IMR-90 (cell line): ENCODE measurements at regions not wholly inside any gene's neighbourhood (a gene's known extent, or its start where the extent isn't known, plus 50 kb on each side); places are given as distances from the start of the nearest gene placed in this dataset.

Experiments used
- ATAC-seq: fragments of 200-7000 bp; cut with Tn5 transposase; 2 replicates; pipeline ENCODE4 v1.9.1; 2020; ENCODE audit warnings: low read depth, mild to moderate bottlenecking, moderate library complexity
- BruUV-seq: library from RNA; stranded (reverse); fragments of 400-500 nt; replicated peaks from 2 replicates; lab custom pipeline; 2021; lab: Mats Ljungman, UMichigan
- CTCF ChIA-PET: fragments of 300-600 bp; formaldehyde crosslinking; extraction: SDS; loops from one replicate; lab custom pipeline; 2021; ENCODE audit warnings: antibody characterized with exemption; lab: Yijun Ruan, JAX
- POLR2A ChIA-PET: fragments of 300-600 bp; sonication (Branson Sonifier 250); formaldehyde crosslinking; loops from one replicate; lab custom pipeline; 2022; ENCODE audit warnings: antibody characterized with exemption; ENCODE audit not compliant: unreplicated experiment; lab: Charles Lee
- DNase-seq: peaks from one replicate; pipeline ENCODE4 v3.0.0; 2013
- H2AFZ ChIP-seq: replicated peaks from 2 replicates; pipeline ENCODE3; 2013; ENCODE audit warnings: low read length, mild to moderate bottlenecking; ENCODE audit not compliant: poor library complexity
- H2AK5ac ChIP-seq: 2 replicates; pipeline ENCODE4 v1.6.1; 2013; ENCODE audit warnings: low read depth, low read length, inconsistent platforms
- H2AK9ac ChIP-seq: replicated peaks from 2 replicates; pipeline ENCODE3; 2013; ENCODE audit warnings: mild to moderate bottlenecking, low read depth, low read length, moderate library complexity; ENCODE audit not compliant: poor library complexity
- H2BK120ac ChIP-seq: 2 replicates; pipeline ENCODE4 v1.6.1; 2013; ENCODE audit warnings: low read depth, low read length, inconsistent platforms
- H2BK15ac ChIP-seq: 3 replicates; pipeline ENCODE4 v1.6.1; 2013; ENCODE audit warnings: low read depth, low read length, inconsistent platforms
- H2BK20ac ChIP-seq: 2 replicates; pipeline ENCODE4 v1.6.1; 2013; ENCODE audit warnings: low read depth, mild to moderate bottlenecking, inconsistent platforms, low read length, moderate library complexity
- H2BK5ac ChIP-seq: 2 replicates; pipeline ENCODE4 v1.6.1; 2013; ENCODE audit warnings: mild to moderate bottlenecking, low read depth, low read length, inconsistent platforms; ENCODE audit not compliant: poor library complexity, severe bottlenecking
- H3K14ac ChIP-seq: replicated peaks from 2 replicates; pipeline ENCODE4 v1.6.1; 2013; ENCODE audit warnings: low read depth, low read length, inconsistent platforms
- H3K18ac ChIP-seq: 2 replicates; pipeline ENCODE4 v1.6.1; 2013; ENCODE audit warnings: low read depth, low read length, control low read depth
- H3K23ac ChIP-seq: 2 replicates; pipeline ENCODE4 v1.6.1; 2013; ENCODE audit warnings: low read depth, low read length, inconsistent platforms
- H3K27ac ChIP-seq: 2 replicates; pipeline ENCODE4 v1.5.1; 2013; ENCODE audit warnings: mild to moderate bottlenecking, control low read depth, low read length; ENCODE audit not compliant: insufficient read depth
- H3K27me3 ChIP-seq: 2 replicates; pipeline ENCODE4 v1.6.1; 2013; ENCODE audit warnings: low read length; ENCODE audit not compliant: control insufficient read depth, insufficient read depth
- H3K36me3 ChIP-seq: 2 replicates; pipeline ENCODE4 v1.6.1; 2013; ENCODE audit warnings: low read length, mixed read lengths; ENCODE audit not compliant: control insufficient read depth, insufficient read depth
- H3K4ac ChIP-seq: 2 replicates; pipeline ENCODE4 v1.6.1; 2013; ENCODE audit warnings: low read depth, low read length, inconsistent platforms
- H3K4me1 ChIP-seq: 2 replicates; pipeline ENCODE4 v1.6.1; 2013; ENCODE audit warnings: low read length, mixed read lengths; ENCODE audit not compliant: control insufficient read depth, insufficient read depth
- H3K4me2 ChIP-seq: 2 replicates; pipeline ENCODE4 v1.6.1; 2013; ENCODE audit warnings: low read depth, mild to moderate bottlenecking, control low read depth, low read length, moderate library complexity
- H3K4me3 ChIP-seq: 2 replicates; pipeline ENCODE4 v1.5.1; 2013; ENCODE audit warnings: low read depth, mild to moderate bottlenecking, control low read depth, low read length, moderate library complexity; ENCODE audit not compliant: insufficient read depth
- H3K56ac ChIP-seq: 2 replicates; pipeline ENCODE4 v1.6.1; 2013; ENCODE audit warnings: low read length, inconsistent platforms; ENCODE audit not compliant: insufficient read depth; ENCODE audit errors: extremely low read depth
- H3K79me1 ChIP-seq, 2 experiments: 2 replicates each; pipeline ENCODE4 v1.6.1; 2013; ENCODE audit warnings: low read length in 2 of 2, inconsistent platforms in 1 of 2, low read depth in 1 of 2
- H3K9ac ChIP-seq: 2 replicates; pipeline ENCODE4 v1.6.1; 2013; ENCODE audit warnings: low read depth, low read length, control low read depth
- H3K9me1 ChIP-seq: 2 replicates; pipeline ENCODE4 v1.6.1; 2013; ENCODE audit warnings: low read length, inconsistent platforms; ENCODE audit not compliant: insufficient read depth
- H3K9me3 ChIP-seq: 2 replicates; pipeline ENCODE4 v1.6.1; 2013; ENCODE audit warnings: low read length; ENCODE audit not compliant: control insufficient read depth, insufficient read depth
- H4K20me1 ChIP-seq: 2 replicates; pipeline ENCODE4 v1.6.1; 2013; ENCODE audit warnings: low read length, inconsistent platforms; ENCODE audit not compliant: insufficient read depth
- H4K5ac ChIP-seq: 2 replicates; pipeline ENCODE4 v1.6.1; 2013; ENCODE audit warnings: mild to moderate bottlenecking, low read depth, low read length, control low read depth
- H4K8ac ChIP-seq, 2 experiments: 2 replicates each; pipeline ENCODE4 v1.6.1; 2013; ENCODE audit warnings: low read depth in 2 of 2, low read length in 2 of 2, control low read depth in 1 of 2, inconsistent platforms in 1 of 2
- H4K91ac ChIP-seq: 2 replicates; pipeline ENCODE4 v1.6.1; 2013; ENCODE audit warnings: low read depth, low read length, inconsistent platforms; ENCODE audit not compliant: insufficient read depth
- MAFK ChIP-seq: IDR thresholded peaks from 2 replicates; pipeline ENCODE4 v1.6.1; 2012; ENCODE audit warnings: low read depth, low read length, improper control_type of control experiment
- MAZ ChIP-seq: IDR thresholded peaks from 2 replicates; pipeline ENCODE4 v1.6.1; 2012; ENCODE audit warnings: low read depth, mild to moderate bottlenecking, low read length, improper control_type of control experiment, moderate library complexity, borderline replicate concordance
- RAD21 ChIP-seq: IDR thresholded peaks from 2 replicates; pipeline ENCODE4 v1.6.1; 2012; ENCODE audit warnings: low read length, improper control_type of control experiment
- RCOR1 ChIP-seq: IDR thresholded peaks from 2 replicates; pipeline ENCODE4 v1.6.1; 2012; ENCODE audit warnings: mild to moderate bottlenecking, low read length, improper control_type of control experiment; ENCODE audit not compliant: insufficient replicate concordance
- RFX5 ChIP-seq: IDR thresholded peaks from 2 replicates; pipeline ENCODE4 v1.8.0; 2012; ENCODE audit warnings: low read depth, mild to moderate bottlenecking, low read length, moderate library complexity
- SMC3 ChIP-seq: fragments of 150-350 bp; IDR thresholded peaks from 2 replicates; pipeline ENCODE4 v1.6.1; 2016; ENCODE audit warnings: low read depth, mild to moderate bottlenecking, antibody characterized with exemption, low read length, moderate library complexity
- WGBS, 2 experiments: methylation state at CpG; one replicate each; pipeline versions ENCODE4 v1.1.5 to v1.1.7; 2013; ENCODE audit warnings: missing lambda C conversion rate in 2 of 2; ENCODE audit not compliant: insufficient read length in 1 of 2; ENCODE audit errors: extremely low coverage in 2 of 2; 5-methylcytosine and 5-hydroxymethylcytosine counted together
- dilution Hi-C: fragments of 300-500 bp; cut with HindIII; formaldehyde crosslinking; loops from one replicate; pipeline ENCODE4 v1.14.3; 2018; ENCODE audit warnings: low sequenced_read_pairs; ENCODE audit not compliant: unreplicated experiment
- in situ Hi-C: fragments of 300-500 bp; cut with MboI; formaldehyde crosslinking; loops from 3 replicates; pipeline ENCODE4 v1.14.3; 2019; ENCODE audit warnings: low sequenced_read_pairs, inconsistent platforms, mixed read lengths
- intact Hi-C: fragments of 100-400 bp; cut with micrococcal nuclease; formaldehyde crosslinking; loops from 2 replicates; pipeline ENCODE4 v1.10.0; 2022

DNA sequence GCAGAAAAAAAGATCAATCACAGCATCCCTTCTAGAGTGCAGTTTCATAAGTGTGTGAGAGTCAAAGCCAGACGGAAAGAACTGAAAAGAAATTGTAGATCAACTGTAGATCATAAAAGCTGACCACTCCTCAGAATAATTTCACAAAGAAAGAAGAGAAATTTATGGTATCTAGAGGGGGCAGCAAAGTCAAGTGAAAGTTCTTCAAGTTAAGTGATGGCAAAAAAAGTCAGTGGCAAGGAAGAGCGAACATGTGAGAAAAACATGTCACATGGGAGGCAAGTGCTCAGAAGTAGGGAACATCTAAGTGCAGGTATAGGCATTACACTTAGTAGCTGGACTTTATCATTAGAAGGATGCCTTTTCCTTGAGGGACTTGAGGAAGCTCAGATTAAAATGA lies 245.1 kb upstream of the ISL1 start:
- no TSS peak for BruUV-seq
- no peak for ATAC-seq

More for the DNA sequence above, 245.1 kb upstream of the ISL1 start:
- Histone ChIP-seq H2AK9ac (no peak overlapping the region), H3K9me1 (no peaks in the 10 kb centered on the region), H2AK5ac (no peak overlapping the region), H3K79me1 (no peaks in the 10 kb centered on the region), H3K4ac (no peak overlapping the region), H2BK15ac (no peak overlapping the region), H3K56ac (no peak overlapping the region), H4K8ac (no peak overlapping the region), H2BK5ac (no peak overlapping the region), H2BK120ac (no peak overlapping the region), H4K91ac (no peak overlapping the region), H3K18ac (no peak overlapping the region), H3K27me3 (no peaks in the 10 kb centered on the region), H2BK20ac (no peak overlapping the region), H2AFZ (no peak overlapping the region), H3K36me3 (no peaks in the 10 kb centered on the region), H3K9me3 (peaks cover 7% of the 10 kb centered on the region; the same call in 1 of the 2 replicates), H3K14ac (no peak overlapping the region), H3K23ac (no peak overlapping the region), H3K4me3 (no peak overlapping the region), H3K4me2 (no peak overlapping the region), H3K9ac (no peak overlapping the region), H4K20me1 (no peaks in the 10 kb centered on the region), H3K4me1 (no peaks in the 10 kb centered on the region), H4K5ac (no peak overlapping the region), H3K27ac (no peak overlapping the region)
- POLR2A ChIA-PET: no interaction called here
- CTCF ChIA-PET: no interaction called here
- WGBS, 2 experiments: no CpG with 5 or more reads among the region's 2 CpGs
- dilution Hi-C loops: no loop called here
- intact Hi-C loops: no loop called here
- DNase-seq: no peak
- in situ Hi-C loops: no loop called here
- TF ChIP-seq MAZ: no peak
- no peak for TF ChIP-seq RFX5
- TF ChIP-seq RCOR1: no peak
- TF ChIP-seq SMC3: no peak
- no peak for TF ChIP-seq MAFK
- no peak for TF ChIP-seq RAD21
